OCI-LY3 (cell line): ENCODE measurements at regions not wholly inside any gene's neighbourhood (a gene's known extent, or its start where the extent isn't known, plus 50 kb on each side); places are given as distances from the start of the nearest gene placed in this dataset.

ENCODE experiments used
- EZH2phosphoT487 ChIP-seq: fragments of 200-600 bp; shearing (Covaris generic); IDR thresholded peaks from 2 replicates; pipeline ENCODE4 v1.6.1; 2018; ENCODE audit warnings: antibody characterized with exemption, mixed run types, low read depth
- TF ChIP-seq, protein P1 (sequence below): fragments of 200-600, 300-600 bp; sonication (generic); IDR thresholded peaks from 2 replicates; pipeline ENCODE4 v1.5.1; 2014; ENCODE audit warnings: antibody characterized with exemption, low read length, low read depth

DNA sequence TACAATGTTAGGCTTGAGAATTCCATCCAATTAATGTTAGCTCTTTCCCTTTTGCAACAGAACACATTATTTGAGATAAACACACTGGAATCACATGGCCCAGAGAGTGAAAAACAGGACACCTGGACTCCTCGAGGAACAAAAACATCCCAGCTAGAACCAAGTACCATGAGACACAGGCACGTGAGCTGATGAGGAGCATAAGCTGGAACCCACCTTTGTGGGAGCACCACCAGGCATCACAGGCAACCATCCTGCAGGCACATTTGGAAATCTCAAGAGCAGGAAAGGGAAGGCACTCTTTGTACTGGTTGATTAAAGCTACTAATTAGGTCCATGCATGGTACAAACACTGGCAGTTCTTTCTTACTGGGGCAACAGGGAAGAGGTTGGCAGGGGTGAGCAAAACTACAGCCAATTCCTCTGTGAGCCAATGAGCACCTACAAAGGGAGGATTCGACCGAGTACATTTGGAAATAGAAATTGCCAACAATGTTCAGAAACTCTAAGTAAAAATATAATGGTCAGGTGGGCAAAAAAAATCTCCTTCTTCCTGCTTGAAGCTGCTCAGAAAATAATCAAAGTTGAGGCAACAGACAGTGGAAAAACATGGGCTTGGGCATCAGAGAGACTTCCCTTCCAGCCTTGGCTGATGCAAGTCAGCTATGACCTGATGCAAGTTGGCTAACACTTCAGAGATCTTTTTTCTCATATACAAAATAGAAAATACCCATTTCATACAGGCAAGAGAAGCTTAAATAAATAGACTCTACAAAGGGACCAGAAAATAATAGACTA, 216.7 kb downstream of the NUAK1 start:
- TF ChIP-seq, protein P1, sequence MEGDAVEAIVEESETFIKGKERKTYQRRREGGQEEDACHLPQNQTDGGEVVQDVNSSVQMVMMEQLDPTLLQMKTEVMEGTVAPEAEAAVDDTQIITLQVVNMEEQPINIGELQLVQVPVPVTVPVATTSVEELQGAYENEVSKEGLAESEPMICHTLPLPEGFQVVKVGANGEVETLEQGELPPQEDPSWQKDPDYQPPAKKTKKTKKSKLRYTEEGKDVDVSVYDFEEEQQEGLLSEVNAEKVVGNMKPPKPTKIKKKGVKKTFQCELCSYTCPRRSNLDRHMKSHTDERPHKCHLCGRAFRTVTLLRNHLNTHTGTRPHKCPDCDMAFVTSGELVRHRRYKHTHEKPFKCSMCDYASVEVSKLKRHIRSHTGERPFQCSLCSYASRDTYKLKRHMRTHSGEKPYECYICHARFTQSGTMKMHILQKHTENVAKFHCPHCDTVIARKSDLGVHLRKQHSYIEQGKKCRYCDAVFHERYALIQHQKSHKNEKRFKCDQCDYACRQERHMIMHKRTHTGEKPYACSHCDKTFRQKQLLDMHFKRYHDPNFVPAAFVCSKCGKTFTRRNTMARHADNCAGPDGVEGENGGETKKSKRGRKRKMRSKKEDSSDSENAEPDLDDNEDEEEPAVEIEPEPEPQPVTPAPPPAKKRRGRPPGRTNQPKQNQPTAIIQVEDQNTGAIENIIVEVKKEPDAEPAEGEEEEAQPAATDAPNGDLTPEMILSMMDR, result no peak
- no peak for TF ChIP-seq EZH2phosphoT487
